ENCODE measurements at regions not wholly inside any gene's neighbourhood (a gene's known extent, or its start where the extent isn't known, plus 50 kb on each side); places are given as distances from the start of the nearest gene placed in this dataset.

DNA sequence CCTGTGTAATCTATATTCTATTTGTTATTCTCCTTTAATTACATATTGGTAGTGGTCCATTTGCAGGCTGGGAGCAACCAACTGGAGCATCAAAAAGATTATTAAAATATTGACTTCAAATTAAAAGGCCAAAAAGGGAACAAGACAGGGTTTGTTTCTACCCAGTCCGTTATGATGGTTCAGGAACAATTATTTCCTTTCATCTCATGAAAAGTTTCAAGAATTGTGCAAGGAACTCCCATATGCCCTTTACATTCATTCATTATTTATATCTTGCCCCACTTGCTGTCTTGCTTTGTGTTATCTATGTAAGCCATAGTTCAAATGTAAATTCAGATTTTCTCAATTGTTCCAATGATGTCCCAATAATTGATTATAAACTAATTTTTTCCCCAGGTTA is 58.7 kb upstream of the TLE1 start:
- TF ChIP-seq, protein P1, sequence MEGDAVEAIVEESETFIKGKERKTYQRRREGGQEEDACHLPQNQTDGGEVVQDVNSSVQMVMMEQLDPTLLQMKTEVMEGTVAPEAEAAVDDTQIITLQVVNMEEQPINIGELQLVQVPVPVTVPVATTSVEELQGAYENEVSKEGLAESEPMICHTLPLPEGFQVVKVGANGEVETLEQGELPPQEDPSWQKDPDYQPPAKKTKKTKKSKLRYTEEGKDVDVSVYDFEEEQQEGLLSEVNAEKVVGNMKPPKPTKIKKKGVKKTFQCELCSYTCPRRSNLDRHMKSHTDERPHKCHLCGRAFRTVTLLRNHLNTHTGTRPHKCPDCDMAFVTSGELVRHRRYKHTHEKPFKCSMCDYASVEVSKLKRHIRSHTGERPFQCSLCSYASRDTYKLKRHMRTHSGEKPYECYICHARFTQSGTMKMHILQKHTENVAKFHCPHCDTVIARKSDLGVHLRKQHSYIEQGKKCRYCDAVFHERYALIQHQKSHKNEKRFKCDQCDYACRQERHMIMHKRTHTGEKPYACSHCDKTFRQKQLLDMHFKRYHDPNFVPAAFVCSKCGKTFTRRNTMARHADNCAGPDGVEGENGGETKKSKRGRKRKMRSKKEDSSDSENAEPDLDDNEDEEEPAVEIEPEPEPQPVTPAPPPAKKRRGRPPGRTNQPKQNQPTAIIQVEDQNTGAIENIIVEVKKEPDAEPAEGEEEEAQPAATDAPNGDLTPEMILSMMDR (optimal IDR thresholded peaks at IDR 0.05 in 1 of 3, IDR thresholded peaks at IDR 0.05 in 1 of 3, conservative IDR thresholded peaks at IDR 0.05 in 1 of 3; ENCODE audit: extremely low read depth in 1 of 3, insufficient read depth in 2 of 3, low read length in 3 of 3), result no peak
- TF ChIP-seq EZH2 (IDR thresholded peaks at IDR 0.05; ENCODE audit: low read length), result no peak
